ENCODE measurements at regions not wholly inside any gene's neighbourhood (a gene's known extent, or its start where the extent isn't known, plus 50 kb on each side); places are given as distances from the start of the nearest gene placed in this dataset.

- TF ChIP-seq CTCF (IDR thresholded peaks at IDR 0.05): no peak
- TF ChIP-seq POLR2AphosphoS5 (IDR thresholded peaks at IDR 0.05): no peak
- no peak for TF ChIP-seq POLR2A (IDR thresholded peaks at IDR 0.05)
- no peak for TF ChIP-seq EP300 (IDR thresholded peaks at IDR 0.05)
These were observed 114.3 kb upstream of the PLPPR1 start for GRCh38 chr9:100914266-100914665.

Measured in stomach (tissue), 4 donors.